Transverse colon (tissue), 4 donors: ENCODE measurements at regions not wholly inside any gene's neighbourhood (a gene's known extent, or its start where the extent isn't known, plus 50 kb on each side); places are given as distances from the start of the nearest gene placed in this dataset.

Experiments
- DNase-seq: peaks from one replicate; pipeline ENCODE4 v3.0.0-alpha.2; 2019
- H3K27ac ChIP-seq, 4 donors: fragments of 200-600 bp; sonication (generic); 2 replicates each; pipeline ENCODE4 v1.5.1; 2016 to 2018; ENCODE audit warnings: inconsistent platforms in 4 of 4
- H3K27me3 ChIP-seq: fragments of 200-600 bp; sonication (generic); 2 replicates; pipeline ENCODE4 v1.5.1; 2017; ENCODE audit warnings: inconsistent platforms
- H3K36me3 ChIP-seq, 4 donors: fragments of 200-600 bp; sonication (generic); 2 replicates each; pipeline ENCODE4 v1.5.1; 2017 to 2019; ENCODE audit warnings: inconsistent platforms in 4 of 4
- H3K4me1 ChIP-seq, 4 donors: fragments of 200-600 bp; sonication (generic); 2 replicates each; pipeline ENCODE4 v1.5.1; 2017 to 2020; ENCODE audit warnings: inconsistent platforms in 4 of 4
- H3K4me3 ChIP-seq, 4 donors: fragments of 200-600 bp; sonication (generic); 1 replicate in 1 of 4; 2 replicates in 3 of 4; pipeline versions ENCODE4 v1.5.1 to v1.6.1; 2017 to 2019; ENCODE audit warnings: inconsistent platforms in 4 of 4
- H3K9me3 ChIP-seq, 2 donors: fragments of 200-600 bp; sonication (generic); 2 replicates each; pipeline ENCODE4 v1.5.1; 2017 to 2019; ENCODE audit warnings: inconsistent platforms in 2 of 2
- EP300 ChIP-seq: sonication (generic); formaldehyde crosslinking; IDR thresholded peaks from one replicate; pipeline ENCODE4 v1.6.1; 2017; ENCODE audit warnings: antibody characterized with exemption, low read depth
- POLR2A ChIP-seq: fragments of 450-650 bp; IDR thresholded peaks from one replicate; pipeline ENCODE4 v1.6.1; 2016; ENCODE audit warnings: antibody characterized with exemption, mild to moderate bottlenecking, moderate library complexity
- POLR2AphosphoS5 ChIP-seq, 3 donors: sonication (generic); formaldehyde crosslinking; IDR thresholded peaks; one replicate each; pipeline ENCODE4 v1.6.1; 2016; ENCODE audit warnings: antibody characterized with exemption in 3 of 3
- WGBS, 2 donors: methylation state at CpG; one replicate each; pipeline ENCODE4 v1.1.5; 2018; ENCODE audit warnings: low coverage in 1 of 2; 5-methylcytosine and 5-hydroxymethylcytosine counted together
- in situ Hi-C, 4 donors: fragments of 200-750 bp; cut with MboI; loops; one replicate each; pipeline versions ENCODE4 v1.15.0 to v1.15.1; 2017; ENCODE audit warnings: low sequenced_read_pairs in 3 of 4, low pct_ligation_motif_present in 1 of 4, low pct_unique_long_range_greater_than_20kb in 1 of 4
- intact Hi-C: fragments of 100-400 bp; cut with DNase I; formaldehyde crosslinking; loops from one replicate; pipeline ENCODE4 v1.15.1; 2023; ENCODE audit warnings: low total_unique reads
- TF ChIP-seq, protein P1 (sequence below), 5 experiments: fragments of 200-600 bp in 3 of 5; fragments of 450-650 bp in 2 of 5; sonication (generic) in 3 of 5; IDR thresholded peaks; 1 replicate in 2 of 5; 2 replicates in 3 of 5; pipeline ENCODE4 v1.5.1; 2016 to 2017; ENCODE audit warnings: antibody characterized with exemption in 5 of 5, inconsistent platforms in 3 of 5, mild to moderate bottlenecking in 2 of 5, moderate library complexity in 1 of 5

DNA sequence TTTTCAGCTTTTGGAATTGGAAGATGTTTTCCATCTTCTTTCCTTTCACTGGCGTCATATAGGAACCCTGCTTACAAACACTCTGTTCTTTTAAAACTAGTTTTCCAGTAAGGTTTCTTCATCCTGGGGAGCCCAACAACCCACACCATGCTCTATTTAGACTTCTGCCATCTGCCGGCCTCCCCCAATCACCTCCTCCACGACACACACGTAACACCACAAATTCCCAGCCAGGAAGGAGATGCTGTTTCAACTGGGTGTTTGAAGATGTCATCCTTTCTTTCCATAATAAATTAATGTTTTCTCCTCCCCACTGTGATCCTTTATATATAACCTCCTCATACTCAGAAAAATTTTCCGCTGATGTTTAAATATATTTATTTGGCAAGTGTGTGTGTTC lies 231.4 kb upstream of the DDHD1 start:
- in situ Hi-C loops, result no loop called here
- no peak overlapping the region for H3K27ac ChIP-seq
- DNase-seq, result no peak

DNA sequence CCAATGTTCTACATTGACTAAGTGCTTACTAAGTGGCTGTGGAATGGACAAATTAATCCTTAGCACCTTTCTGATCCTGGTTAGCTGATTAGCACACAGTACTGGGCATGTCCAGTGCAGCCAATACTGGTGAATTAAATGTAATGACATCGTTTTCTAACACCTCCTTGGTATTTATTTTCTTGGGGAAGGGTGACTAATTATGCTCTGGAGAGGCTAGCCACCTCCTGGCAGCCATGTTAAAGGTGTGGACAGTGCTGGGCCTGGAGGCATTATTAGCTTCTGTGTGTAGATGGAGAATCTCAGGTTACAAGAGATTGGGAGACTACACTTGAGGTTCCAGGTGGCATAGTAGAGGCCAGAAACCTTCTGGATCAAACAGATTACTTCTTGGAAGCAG lies 230.9 kb upstream of the DDHD1 start:
- in situ Hi-C loops (no loop called here), intact Hi-C loops (no loop called here)
- H3K4me3 ChIP-seq, result no peak overlapping the region
- no peaks in the 10 kb centered on the region for H3K36me3 ChIP-seq
- no peaks in the 10 kb centered on the region for H3K4me1 ChIP-seq
- H3K9me3 ChIP-seq, result no peaks in the 10 kb centered on the region
- TF ChIP-seq, protein P1, sequence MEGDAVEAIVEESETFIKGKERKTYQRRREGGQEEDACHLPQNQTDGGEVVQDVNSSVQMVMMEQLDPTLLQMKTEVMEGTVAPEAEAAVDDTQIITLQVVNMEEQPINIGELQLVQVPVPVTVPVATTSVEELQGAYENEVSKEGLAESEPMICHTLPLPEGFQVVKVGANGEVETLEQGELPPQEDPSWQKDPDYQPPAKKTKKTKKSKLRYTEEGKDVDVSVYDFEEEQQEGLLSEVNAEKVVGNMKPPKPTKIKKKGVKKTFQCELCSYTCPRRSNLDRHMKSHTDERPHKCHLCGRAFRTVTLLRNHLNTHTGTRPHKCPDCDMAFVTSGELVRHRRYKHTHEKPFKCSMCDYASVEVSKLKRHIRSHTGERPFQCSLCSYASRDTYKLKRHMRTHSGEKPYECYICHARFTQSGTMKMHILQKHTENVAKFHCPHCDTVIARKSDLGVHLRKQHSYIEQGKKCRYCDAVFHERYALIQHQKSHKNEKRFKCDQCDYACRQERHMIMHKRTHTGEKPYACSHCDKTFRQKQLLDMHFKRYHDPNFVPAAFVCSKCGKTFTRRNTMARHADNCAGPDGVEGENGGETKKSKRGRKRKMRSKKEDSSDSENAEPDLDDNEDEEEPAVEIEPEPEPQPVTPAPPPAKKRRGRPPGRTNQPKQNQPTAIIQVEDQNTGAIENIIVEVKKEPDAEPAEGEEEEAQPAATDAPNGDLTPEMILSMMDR (IDR thresholded peaks at IDR 0.05), result no peak
- TF ChIP-seq POLR2AphosphoS5 (IDR thresholded peaks at IDR 0.05), result no peak
- TF ChIP-seq POLR2A, result no peak
- no peak overlapping the region for H3K27ac ChIP-seq
- no peak for DNase-seq
- WGBS, 2 donors, result 57 to 60% methylated on average over 1 of the region's 1 CpG
- no peaks in the 10 kb centered on the region for H3K27me3 ChIP-seq

More for the DNA sequence above, 231.4 kb upstream of the DDHD1 start:
- no peaks in the 10 kb centered on the region for H3K4me1 ChIP-seq
- intact Hi-C loops, result no loop called here
- no peak overlapping the region for H3K4me3 ChIP-seq
- no peaks in the 10 kb centered on the region for H3K36me3 ChIP-seq
- 88 to 92% methylated on average over 5 of the region's 5 CpGs for WGBS, 2 donors
- no peaks in the 10 kb centered on the region for H3K27me3 ChIP-seq
- no peak for TF ChIP-seq POLR2AphosphoS5 (IDR thresholded peaks at IDR 0.05)
- TF ChIP-seq EP300, result no peak
- TF ChIP-seq, protein P1 (IDR thresholded peaks at IDR 0.05), result no peak
- no peak for TF ChIP-seq POLR2A
- no peaks in the 10 kb centered on the region for H3K9me3 ChIP-seq

DNA sequence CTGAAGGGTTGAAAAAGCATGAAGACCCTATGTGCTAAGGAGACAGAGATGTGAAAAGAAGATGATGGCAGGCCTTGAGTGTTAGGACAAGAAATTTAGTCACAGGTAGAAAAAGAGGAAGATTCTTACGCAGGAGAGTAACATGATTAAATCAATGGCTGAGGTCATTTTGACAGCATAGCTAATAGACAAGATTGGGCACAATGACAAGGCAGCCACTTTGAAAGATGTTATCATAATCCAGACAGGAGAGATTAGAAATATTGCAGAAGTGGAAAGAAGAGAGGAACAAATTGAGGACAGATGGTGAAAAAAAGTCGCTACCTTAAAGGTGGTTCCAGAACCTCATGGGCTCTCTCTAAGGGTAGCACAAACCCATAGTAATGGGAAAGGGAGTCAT lies 228.8 kb upstream of the DDHD1 start:
- Histone ChIP-seq H3K4me3 (no peak overlapping the region), H3K36me3 (no peaks in the 10 kb centered on the region), H3K27me3 (no peaks in the 10 kb centered on the region), H3K27ac (no peak overlapping the region), H3K9me3 (no peaks in the 10 kb centered on the region), H3K4me1 (no peaks in the 10 kb centered on the region)
- WGBS, 2 donors, result 93 to 96% methylated on average over 2 of the region's 2 CpGs
- TF ChIP-seq POLR2AphosphoS5 (IDR thresholded peaks at IDR 0.05) (no peak), POLR2A (no peak), EP300 (no peak)
- TF ChIP-seq, protein P1 (IDR thresholded peaks at IDR 0.05), result no peak
- in situ Hi-C loops (no loop called here), intact Hi-C loops (no loop called here)
- DNase-seq, result no peak

DNA sequence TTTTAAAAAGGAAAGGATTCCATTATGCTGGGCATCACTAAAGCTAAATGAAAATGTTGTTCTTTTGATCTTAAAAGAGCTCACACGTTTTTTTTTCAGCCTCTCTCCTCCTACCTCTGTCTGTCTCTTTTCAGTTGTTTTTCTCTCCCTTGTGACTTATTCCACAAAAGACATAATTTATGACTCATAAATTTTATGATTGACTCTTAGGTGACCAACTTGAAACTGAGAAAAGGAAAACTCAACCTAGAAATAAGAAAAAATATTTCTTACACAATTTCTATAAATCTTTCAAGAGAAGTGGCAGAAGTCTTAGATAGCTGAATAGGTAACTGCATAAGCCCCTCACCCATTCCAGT lies 227.7 kb upstream of the DDHD1 start:
- Histone ChIP-seq H3K27me3 (no peaks in the 10 kb centered on the region), H3K9me3 (no peaks in the 10 kb centered on the region), H3K27ac (no peak overlapping the region), H3K4me3 (no peak overlapping the region), H3K36me3 (no peaks in the 10 kb centered on the region), H3K4me1 (no peaks in the 10 kb centered on the region)
- 33 to 37% methylated on average over 1 of the region's 1 CpG for WGBS, 2 donors
- no peak for TF ChIP-seq POLR2AphosphoS5 (IDR thresholded peaks at IDR 0.05)
- TF ChIP-seq, protein P1 (IDR thresholded peaks at IDR 0.05), result no peak
- intact Hi-C loops (no loop called here), in situ Hi-C loops (no loop called here)
- no peak for DNase-seq
